Natural killer cell (primary cell): ENCODE measurements at regions not wholly inside any gene's neighbourhood (a gene's known extent, or its start where the extent isn't known, plus 50 kb on each side); places are given as distances from the start of the nearest gene placed in this dataset.

Source experiments
- ATAC-seq, 3 donors: fragments of 150-1000 bp in 2 of 3; fragments of 200-7000 bp in 1 of 3; cut with Tn5 transposase; 1 replicate in 1 of 3; 2 replicates in 2 of 3; pipeline ENCODE4 v1.10.0; 2021; ENCODE audit warnings: mild to moderate bottlenecking in 2 of 3, moderate library complexity in 2 of 3
- DNase-seq, 2 donors: peaks; one replicate each; pipeline versions ENCODE4 v3.0.0 to v3.0.0-alpha.2; 2013 to 2021; ENCODE audit warnings: mixed read lengths in 1 of 2
- H3K27ac ChIP-seq: one replicate; pipeline ENCODE4 v1.5.1; 2013; ENCODE audit warnings: mild to moderate bottlenecking, low read length
- H3K27me3 ChIP-seq: one replicate; pipeline ENCODE4 v1.6.1; 2013; ENCODE audit warnings: low read length; ENCODE audit not compliant: control insufficient read depth, insufficient read depth
- H3K36me3 ChIP-seq: one replicate; pipeline ENCODE4 v1.6.1; 2013; ENCODE audit warnings: low read length; ENCODE audit not compliant: control insufficient read depth, insufficient read depth
- H3K4me1 ChIP-seq: one replicate; pipeline ENCODE4 v1.6.1; 2013; ENCODE audit warnings: low read length; ENCODE audit not compliant: control insufficient read depth, insufficient read depth
- H3K4me3 ChIP-seq: one replicate; pipeline ENCODE4 v1.5.1; 2013; ENCODE audit warnings: low read length
- H3K9me3 ChIP-seq: one replicate; pipeline ENCODE4 v1.6.1; 2013; ENCODE audit warnings: low read length; ENCODE audit not compliant: control insufficient read depth, insufficient read depth
- H3K27ac Mint-ChIP-seq, 2 donors: one replicate each; pipeline ENCODE4 v1.8.0; 2022; ENCODE audit warnings: mild to moderate bottlenecking in 2 of 2, mixed read lengths in 2 of 2, moderate library complexity in 1 of 2
- H3K27me3 Mint-ChIP-seq, 2 donors: one replicate each; pipeline ENCODE4 v1.8.0; 2022; ENCODE audit warnings: low read depth in 2 of 2, mixed read lengths in 2 of 2
- H3K36me3 Mint-ChIP-seq: one replicate; pipeline ENCODE4 v1.8.0; 2022; ENCODE audit warnings: mixed read lengths
- H3K4me1 Mint-ChIP-seq, 2 donors: one replicate each; pipeline ENCODE4 v1.8.0; 2022; ENCODE audit warnings: mixed read lengths in 2 of 2
- H3K4me3 Mint-ChIP-seq: one replicate; pipeline ENCODE4 v1.8.0; 2022; ENCODE audit warnings: mild to moderate bottlenecking, moderate library complexity, mixed read lengths
- H3K9me3 Mint-ChIP-seq, 2 donors: one replicate each; pipeline ENCODE4 v1.8.0; 2022; ENCODE audit warnings: mixed read lengths in 2 of 2
- WGBS: methylation state at CpG from one replicate; pipeline ENCODE4 v1.1.7; 2013; ENCODE audit warnings: missing lambda C conversion rate; ENCODE audit not compliant: insufficient coverage; 5-methylcytosine and 5-hydroxymethylcytosine counted together
- intact Hi-C: fragments of 100-400 bp; cut with micrococcal nuclease; formaldehyde crosslinking; loops from one replicate; pipeline ENCODE4 v1.14.2; 2022
- TF ChIP-seq, protein P1 (sequence below): fragments of 200-600 bp; IDR thresholded peaks from one replicate; pipeline ENCODE4 v1.8.0; 2022; ENCODE audit warnings: antibody characterized with exemption

DNA sequence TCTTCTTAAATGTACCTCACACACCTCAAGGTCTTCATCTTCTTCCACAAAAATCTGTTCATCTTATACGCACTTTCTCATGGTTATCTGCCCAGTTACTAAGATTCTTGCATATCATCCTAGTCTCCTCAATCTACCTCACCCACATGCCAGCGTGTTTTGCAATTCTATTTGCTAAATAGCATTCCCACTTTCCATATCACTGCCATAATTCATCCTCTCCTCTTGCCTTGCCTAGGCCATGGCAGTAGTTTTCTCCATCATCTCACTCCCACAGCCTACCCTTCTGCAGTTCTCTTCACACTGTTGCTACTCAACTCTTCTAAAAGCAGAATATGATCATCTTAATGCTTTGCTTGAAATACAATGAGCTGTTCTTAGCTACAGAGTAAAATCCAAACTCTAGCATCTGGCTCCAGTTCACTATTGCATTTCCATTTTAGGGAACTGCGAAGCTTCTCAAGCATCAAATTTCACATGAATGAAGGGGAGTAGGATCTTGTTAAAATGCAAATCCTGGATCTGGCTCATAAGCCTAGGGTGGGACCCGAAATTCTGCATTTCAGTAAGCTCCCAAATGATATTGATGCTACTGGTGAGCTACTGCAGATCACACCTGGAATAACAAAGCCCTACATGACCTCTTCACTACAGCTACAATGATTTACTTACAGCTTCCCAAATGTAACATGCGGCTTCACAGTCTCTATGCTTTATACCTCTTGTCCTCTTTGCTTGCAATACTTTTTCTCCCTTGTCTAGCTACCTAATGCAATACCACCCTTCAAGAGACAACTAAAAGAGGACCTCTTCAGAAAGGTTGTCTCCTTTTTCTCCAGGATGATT is 293.9 kb downstream of the SATB2 start:
- intact Hi-C loops = no loop called here
- H3K4me1 ChIP-seq = no peaks in the 10 kb centered on the region
- TF ChIP-seq, protein P1, sequence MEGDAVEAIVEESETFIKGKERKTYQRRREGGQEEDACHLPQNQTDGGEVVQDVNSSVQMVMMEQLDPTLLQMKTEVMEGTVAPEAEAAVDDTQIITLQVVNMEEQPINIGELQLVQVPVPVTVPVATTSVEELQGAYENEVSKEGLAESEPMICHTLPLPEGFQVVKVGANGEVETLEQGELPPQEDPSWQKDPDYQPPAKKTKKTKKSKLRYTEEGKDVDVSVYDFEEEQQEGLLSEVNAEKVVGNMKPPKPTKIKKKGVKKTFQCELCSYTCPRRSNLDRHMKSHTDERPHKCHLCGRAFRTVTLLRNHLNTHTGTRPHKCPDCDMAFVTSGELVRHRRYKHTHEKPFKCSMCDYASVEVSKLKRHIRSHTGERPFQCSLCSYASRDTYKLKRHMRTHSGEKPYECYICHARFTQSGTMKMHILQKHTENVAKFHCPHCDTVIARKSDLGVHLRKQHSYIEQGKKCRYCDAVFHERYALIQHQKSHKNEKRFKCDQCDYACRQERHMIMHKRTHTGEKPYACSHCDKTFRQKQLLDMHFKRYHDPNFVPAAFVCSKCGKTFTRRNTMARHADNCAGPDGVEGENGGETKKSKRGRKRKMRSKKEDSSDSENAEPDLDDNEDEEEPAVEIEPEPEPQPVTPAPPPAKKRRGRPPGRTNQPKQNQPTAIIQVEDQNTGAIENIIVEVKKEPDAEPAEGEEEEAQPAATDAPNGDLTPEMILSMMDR = no peak
- DNase-seq (no peak), ATAC-seq (no peak)
- Mint-ChIP-seq H3K27ac (no peak overlapping the region), H3K4me3 (no peak overlapping the region), H3K9me3 (peaks cover 12 to 17% of the 10 kb centered on the region in 2 donors), H3K4me1 (no peaks in the 10 kb centered on the region), H3K27me3 (no peaks in the 10 kb centered on the region), H3K36me3 (no peaks in the 10 kb centered on the region)
- WGBS = 78% methylated on average over 5 of the region's 5 CpGs
- no peaks in the 10 kb centered on the region for H3K36me3 ChIP-seq
- H3K27ac ChIP-seq = no peak overlapping the region
- no peak overlapping the region for H3K4me3 ChIP-seq
- H3K27me3 ChIP-seq = no peaks in the 10 kb centered on the region
- H3K9me3 ChIP-seq = no peaks in the 10 kb centered on the region

GRCh38 chr2:199160677-199161465 is 296.9 kb downstream of the SATB2 start:
- intact Hi-C loops = no loop called here
- Mint-ChIP-seq H3K4me3 (no peak overlapping the region), H3K27me3 (no peaks in the 10 kb centered on the region), H3K4me1 (no peaks in the 10 kb centered on the region), H3K36me3 (peaks cover 2% of the 10 kb centered on the region), H3K27ac (no peak overlapping the region), H3K9me3 (peaks cover 21 to 25% of the 10 kb centered on the region in 2 donors)
- no peak overlapping the region for H3K27ac ChIP-seq
- DNase-seq (no peak), ATAC-seq (no peak)
- H3K4me1 ChIP-seq = no peaks in the 10 kb centered on the region
- TF ChIP-seq, protein P1 = no peak
- H3K4me3 ChIP-seq = no peak overlapping the region
- H3K27me3 ChIP-seq = no peaks in the 10 kb centered on the region
- H3K9me3 ChIP-seq = no peaks in the 10 kb centered on the region
- no peaks in the 10 kb centered on the region for H3K36me3 ChIP-seq
- 79% methylated on average over 1 of the region's 1 CpG for WGBS

DNA sequence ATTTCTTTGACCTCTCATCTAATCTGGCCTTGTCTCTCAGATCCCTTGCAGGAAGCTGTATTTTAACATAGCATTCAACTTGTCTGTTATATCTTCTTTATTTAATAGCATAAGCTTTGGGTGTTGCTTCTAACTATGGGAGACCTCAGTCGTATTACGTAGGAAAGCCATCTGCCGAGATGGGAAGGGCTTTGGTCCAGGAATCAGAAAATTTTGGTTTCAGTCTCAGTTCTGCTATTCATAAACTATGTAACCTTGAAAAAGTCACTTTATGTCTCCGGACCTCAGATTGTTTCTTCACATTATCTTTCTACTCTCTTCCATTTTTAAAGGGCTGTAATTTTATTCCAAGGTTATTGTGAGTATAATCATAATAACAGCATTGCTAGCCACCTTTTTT is 297.7 kb downstream of the SATB2 start:
- H3K36me3 ChIP-seq = no peaks in the 10 kb centered on the region
- Mint-ChIP-seq H3K4me3 (no peak overlapping the region), H3K36me3 (peaks cover 6% of the 10 kb centered on the region), H3K4me1 (no peaks in the 10 kb centered on the region), H3K27ac (no peak overlapping the region), H3K27me3 (no peaks in the 10 kb centered on the region), H3K9me3 (peaks cover 22 to 25% of the 10 kb centered on the region in 2 donors)
- DNase-seq (no peak), ATAC-seq (no peak)
- TF ChIP-seq, protein P1 = no peak
- intact Hi-C loops = no loop called here
- no peaks in the 10 kb centered on the region for H3K4me1 ChIP-seq
- WGBS = 85% methylated on average over 3 of the region's 4 CpGs
- H3K27me3 ChIP-seq = no peaks in the 10 kb centered on the region
- no peak overlapping the region for H3K27ac ChIP-seq
- H3K9me3 ChIP-seq = no peaks in the 10 kb centered on the region
- H3K4me3 ChIP-seq = no peak overlapping the region
